DMS79 treated with DMSO at 0.1 percent for 48 hours (cell line): ENCODE measurements at regions not wholly inside any gene's neighbourhood (a gene's known extent, or its start where the extent isn't known, plus 50 kb on each side); places are given as distances from the start of the nearest gene placed in this dataset.

ENCODE experiments used
- DNase-seq: peaks from one replicate; lab custom pipeline; 2025; lab: John Stamatoyannopoulos, UW

GRCh38 chr1:22221233-22221780, 78.4 kb upstream of the WNT4 start:
- DNase-seq, result no peak

- DNase-seq, result no peak
Observed at GRCh38 chr1:22222723-22223122, 79.8 kb upstream of the WNT4 start.

DNA sequence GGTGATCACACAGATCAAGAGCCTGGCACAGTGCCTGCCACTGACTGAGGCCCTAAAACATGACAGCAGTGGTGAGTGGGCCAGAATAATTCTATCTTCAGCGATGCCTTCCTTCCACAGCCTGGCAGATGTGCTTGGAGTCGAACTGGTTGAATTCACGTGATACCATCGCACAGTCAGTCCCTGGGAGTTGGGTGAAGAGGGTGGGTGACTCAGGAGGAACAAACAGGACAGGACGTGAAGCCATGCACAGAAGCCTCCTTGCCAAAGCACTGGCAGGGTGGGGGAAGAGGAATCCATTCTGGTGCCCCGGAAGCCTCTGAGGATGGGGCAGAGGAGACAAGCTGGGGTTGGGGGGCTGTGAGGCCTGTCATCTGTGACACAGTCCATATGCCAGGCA, 80.3 kb upstream of the WNT4 start:
- no peak for DNase-seq

GRCh38 chr1:22224091-22224490, 81.2 kb upstream of the WNT4 start:
- DNase-seq, result no peak

DNA sequence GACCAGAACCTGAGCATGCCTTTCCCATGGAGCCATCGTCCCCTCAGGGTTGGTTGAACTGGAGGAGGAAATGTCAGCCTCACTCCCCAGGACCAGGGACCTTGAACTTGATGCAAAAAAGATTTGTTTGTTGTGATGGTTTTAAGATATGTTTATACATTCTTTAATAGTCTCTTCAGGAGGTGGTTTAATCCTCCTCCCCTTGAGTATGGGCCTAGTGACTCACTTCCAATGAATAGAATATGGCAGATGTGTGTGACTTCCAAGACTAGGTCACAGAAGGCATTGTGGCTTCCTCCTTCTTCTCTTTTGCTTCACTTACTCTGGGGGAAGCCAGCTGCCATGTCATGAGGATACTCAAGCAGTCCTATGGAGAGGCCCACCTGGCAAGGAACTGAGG, 81.7 kb upstream of the WNT4 start:
- no peak for DNase-seq

DNA sequence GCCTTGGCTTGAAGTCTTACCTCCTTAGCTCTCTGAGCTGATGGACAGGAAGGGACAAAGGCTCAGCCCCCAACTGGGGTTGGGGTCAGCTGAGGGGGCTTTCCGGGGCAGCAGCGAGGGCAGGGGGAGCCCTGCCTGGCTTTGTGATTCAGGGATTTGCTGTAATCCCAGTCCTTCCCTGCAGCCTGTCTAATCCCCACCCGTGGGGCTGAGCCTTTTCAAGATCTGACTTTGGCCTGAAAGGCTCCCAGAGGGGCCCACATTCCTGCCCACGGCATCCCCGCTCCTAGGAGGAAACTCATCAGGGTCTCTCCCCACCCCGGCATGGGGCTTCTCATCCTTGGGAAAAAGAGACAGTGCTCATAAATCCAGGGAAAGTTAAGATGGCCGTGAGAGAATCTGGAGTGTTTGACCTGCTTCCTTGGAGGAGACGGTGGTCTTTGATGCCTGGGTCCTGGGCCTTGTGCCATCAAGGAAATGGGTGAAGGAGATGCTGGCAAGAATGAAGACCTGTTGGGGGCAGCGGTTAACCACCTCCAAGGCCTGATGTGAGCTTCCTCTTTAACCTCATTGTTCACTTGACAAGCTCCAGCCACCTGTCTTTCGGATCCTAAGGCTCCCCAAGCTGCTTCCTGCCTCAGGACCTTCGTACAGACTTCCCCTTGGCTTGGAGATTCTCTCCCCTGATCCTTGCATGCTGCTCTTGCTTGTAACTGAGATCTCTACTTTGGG, 83.1 kb upstream of the WNT4 start:
- DNase-seq, result no peak

DNA sequence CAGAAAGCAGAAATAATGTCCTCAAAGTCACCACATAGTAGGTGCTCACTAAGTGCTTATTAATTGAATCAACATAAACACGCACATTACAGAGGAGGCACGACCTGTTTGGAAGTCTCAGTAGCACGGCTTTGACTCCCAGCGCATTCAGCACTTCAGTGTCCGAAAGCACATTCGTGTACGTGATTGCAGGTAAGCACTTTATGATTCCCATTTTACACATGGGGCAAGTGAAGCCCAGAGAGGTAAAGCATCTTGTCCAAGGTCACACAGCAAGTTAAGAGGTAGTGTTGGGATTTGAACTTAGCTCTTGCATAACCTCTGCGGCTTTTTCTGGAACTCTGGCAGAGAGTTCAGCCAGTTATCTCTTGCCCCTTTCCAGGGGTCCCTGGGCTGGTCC, 85.2 kb upstream of the WNT4 start:
- DNase-seq, result no peak

DNA sequence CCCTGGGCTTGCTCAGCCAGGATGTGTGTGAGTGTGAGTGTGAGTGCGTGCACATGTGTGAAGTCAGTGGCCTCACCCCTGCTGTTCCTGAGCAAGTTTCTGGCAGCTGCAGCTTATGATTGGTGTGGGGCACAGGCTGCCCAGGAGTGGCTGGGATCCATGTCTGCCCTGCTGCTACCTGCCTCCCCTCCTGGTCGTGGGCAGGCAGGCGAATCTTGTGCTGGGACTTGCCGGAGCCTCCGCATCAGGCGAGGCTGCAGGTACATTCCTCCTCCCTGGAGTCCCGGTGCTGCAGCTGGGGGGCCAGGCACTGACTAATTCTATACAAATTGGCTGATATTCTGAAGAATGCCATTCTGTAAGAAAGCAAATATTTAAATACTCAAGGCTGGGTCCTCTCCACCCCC, 85.6 kb upstream of the WNT4 start:
- DNase-seq, result no peak

- no peak for DNase-seq
Observed at GRCh38 chr1:22229379-22229778, 86.5 kb upstream of the WNT4 start.

GRCh38 chr1:22231068-22231593, 88.2 kb upstream of the WNT4 start:
- DNase-seq, result no peak

DNA sequence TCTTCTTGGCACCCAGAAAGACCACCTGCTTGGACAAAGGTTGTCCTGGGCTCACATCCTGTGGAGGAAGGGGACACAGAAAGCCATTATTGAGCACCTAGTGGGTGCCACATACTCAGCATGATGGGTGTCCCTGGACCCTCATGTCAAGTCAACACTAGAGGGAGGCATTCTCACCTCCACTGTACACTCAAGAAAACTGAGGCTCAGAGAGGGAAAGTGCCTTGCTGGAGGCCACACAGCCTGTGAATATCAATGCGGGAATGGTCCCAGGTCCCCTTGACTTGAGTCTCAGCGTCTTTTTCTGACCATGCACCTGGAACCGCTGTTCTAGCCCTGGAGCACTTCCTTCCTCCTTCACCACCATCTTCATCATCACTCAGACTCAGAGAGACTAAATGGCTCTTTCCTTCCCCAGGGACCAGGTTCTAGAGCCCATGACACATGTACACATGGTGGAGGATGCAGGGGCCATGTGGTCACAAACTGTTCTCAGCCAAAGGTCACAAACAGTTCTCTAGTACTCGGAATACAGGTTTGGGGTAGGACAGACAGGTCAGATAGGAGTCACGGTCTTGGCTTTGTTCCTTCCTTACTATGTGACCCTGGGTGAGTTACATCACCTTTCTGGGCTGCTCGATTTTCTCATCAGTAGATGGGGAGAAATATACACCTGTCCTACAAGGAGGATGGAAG, 89.2 kb upstream of the WNT4 start:
- DNase-seq, result no peak

- no peak for DNase-seq
Observed at GRCh38 chr1:22233222-22233621, 90.3 kb upstream of the WNT4 start.

DNA sequence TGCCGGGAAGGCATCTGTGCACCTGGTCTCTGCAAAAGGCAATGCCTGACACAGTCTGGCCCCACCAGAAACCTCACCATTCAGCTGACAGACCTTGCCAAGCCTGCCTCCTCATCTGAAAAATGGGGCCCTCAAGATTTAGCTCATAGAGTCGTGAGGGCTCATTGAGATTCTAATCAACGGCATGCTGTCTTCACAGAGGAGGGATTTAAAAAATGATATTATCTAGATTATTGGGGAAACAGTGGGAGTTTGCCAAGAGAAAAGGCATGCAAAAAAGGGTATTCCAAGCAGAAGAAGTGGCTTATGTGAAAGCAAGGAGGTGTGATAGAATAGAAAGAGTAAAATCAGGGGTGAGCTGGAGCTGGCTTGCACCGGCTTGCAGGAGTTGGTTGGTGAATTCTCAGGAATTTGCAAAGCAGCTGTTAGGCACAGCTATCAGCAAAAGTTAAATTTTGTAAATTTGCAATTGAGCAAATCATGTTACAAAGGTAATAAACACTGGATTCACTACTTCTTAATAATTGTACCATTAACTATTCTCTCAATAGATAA, 91.7 kb upstream of the WNT4 start:
- no peak for DNase-seq

DNA sequence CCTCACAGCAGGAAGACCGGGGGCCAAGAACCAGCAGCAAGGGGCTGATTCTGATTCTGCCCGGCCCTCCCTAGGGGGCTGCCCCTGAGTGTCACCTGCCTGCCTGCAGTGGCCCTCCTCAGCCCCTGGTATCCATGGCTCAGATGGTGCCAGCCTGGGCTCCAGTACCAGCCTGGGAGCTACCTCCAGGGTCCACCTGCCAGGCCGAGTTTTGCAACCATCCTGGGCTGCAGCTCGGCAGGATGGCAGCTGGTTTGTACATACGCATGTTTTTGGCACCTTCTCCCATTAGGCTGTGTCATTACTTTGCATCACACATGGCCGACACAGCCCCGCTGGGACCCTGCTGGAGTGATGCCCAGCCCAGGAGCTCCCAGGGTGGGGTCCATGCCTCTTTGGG, 93.3 kb upstream of the WNT4 start:
- no peak for DNase-seq

DNA sequence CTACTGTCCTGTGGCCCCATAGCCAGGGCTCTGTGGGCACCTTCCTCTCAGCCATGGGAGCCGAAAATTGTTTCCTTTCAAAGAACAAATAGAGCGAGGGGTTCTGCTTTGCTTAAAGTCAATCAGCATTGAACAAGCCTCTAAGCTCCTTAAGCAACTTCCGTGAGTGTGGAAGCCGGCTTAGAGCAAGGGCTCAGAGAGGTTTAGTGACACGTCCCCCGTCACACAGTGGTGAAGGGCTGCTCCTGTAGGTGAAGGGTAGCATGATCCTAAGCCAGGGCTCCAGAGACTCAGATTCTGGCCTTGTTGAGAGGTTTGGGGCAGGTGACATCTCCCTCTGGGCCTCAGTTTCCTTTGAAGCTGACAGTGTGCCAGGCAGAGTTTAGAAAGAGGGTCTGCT, 94.0 kb upstream of the WNT4 start:
- no peak for DNase-seq

- DNase-seq, result no peak
Observed at GRCh38 chr1:22237433-22238093, 94.7 kb upstream of the WNT4 start.

- no peak for DNase-seq
Observed at GRCh38 chr1:22238356-22239224, 95.7 kb upstream of the WNT4 start.

GRCh38 chr1:22239378-22239777, 96.5 kb upstream of the WNT4 start:
- no peak for DNase-seq

DNA sequence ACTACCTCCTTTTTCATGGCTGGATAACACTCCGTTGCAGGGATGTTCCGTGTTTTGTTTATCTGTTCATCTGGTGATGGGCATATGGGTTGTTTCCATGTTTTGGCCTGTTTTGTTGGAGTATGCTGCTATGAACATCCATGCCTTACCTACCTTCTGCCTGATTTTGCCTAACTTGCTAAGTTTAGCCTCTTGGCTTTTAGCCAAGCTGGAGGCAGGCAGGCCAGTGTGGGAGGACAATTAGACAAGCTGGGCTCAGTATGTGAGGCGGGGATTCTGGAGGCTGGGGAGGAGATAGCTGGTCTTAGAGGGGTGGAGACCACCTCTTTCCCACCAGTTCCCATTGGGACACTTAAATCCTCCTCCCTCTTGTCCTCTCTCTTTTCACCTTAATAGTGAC, 98.4 kb upstream of the WNT4 start:
- DNase-seq, result no peak

GRCh38 chr1:22241811-22242210, 98.9 kb upstream of the WNT4 start:
- no peak for DNase-seq

DNA sequence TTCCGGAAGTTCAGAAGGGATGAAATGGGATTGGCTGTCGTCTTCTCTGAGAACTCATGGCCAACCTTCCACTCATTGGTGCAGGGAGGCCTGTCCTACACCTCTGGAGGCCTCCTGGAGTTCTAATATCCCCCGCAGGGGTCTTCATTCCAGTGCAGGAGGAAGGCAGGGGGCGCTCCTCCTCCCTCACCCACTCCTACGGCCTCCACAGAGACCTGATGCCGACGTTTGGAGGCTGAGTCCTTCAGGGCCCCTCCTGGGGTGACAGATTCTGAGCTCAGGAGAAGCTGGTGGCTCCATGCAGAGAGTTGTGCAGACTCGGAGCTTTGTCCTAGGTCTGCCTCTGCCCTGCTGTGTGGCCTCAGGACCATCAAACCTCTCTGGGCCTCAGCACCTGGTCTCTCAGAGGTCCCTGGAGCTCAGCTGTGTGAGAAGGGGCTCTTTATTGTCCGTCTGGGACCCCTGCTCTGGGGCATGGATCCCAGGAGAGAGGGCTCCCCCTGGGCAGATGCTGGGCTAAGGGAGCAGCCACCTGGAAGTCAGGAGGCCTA, 102.3 kb upstream of the WNT4 start:
- no peak for DNase-seq
